SK-MEL-5 (cell line): ENCODE measurements at regions not wholly inside any gene's neighbourhood (a gene's known extent, or its start where the extent isn't known, plus 50 kb on each side); places are given as distances from the start of the nearest gene placed in this dataset.
A peak's percentile ranks its signal among the peaks of the same experiment; 100 is the strongest.

Experiments used
- DNase-seq: peaks from one replicate; pipeline ENCODE4 v3.0.0-alpha.2; 2016; ENCODE audit warnings: low read depth, low spot score
- in situ Hi-C: cut with HindIII; loops from 2 replicates; pipeline ENCODE4 v1.10.0; 2016; ENCODE audit warnings: low sequenced_read_pairs, high pct_unique_total_duplicates, low pct_unique_long_range_greater_than_20kb

GRCh38 chr16:73725156-73725555 is 571.5 kb upstream of the PSMD7 start:
- in situ Hi-C loops: no loop called here
- no peak for DNase-seq

DNA sequence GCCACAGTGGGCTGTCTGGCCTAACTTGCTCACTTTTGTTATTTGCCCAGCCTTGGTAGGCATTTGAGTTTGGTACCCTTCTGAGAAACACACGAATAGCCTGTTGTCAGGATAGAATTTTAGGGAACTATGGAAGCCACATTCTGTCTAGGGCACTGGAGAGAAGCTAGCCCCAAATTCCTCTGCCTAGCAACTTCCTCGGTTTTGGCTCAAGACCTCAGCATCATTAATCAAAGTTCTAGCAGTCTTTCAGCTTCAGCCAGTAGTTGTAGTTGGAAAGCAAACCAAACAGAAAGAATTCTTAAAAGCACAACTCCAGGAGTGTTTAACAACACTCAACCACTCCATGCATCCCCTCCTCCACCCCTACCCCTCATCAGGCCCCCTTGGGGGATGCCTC is 572.1 kb upstream of the PSMD7 start:
- DNase-seq: no peak
- in situ Hi-C loops: no loop called here

DNA sequence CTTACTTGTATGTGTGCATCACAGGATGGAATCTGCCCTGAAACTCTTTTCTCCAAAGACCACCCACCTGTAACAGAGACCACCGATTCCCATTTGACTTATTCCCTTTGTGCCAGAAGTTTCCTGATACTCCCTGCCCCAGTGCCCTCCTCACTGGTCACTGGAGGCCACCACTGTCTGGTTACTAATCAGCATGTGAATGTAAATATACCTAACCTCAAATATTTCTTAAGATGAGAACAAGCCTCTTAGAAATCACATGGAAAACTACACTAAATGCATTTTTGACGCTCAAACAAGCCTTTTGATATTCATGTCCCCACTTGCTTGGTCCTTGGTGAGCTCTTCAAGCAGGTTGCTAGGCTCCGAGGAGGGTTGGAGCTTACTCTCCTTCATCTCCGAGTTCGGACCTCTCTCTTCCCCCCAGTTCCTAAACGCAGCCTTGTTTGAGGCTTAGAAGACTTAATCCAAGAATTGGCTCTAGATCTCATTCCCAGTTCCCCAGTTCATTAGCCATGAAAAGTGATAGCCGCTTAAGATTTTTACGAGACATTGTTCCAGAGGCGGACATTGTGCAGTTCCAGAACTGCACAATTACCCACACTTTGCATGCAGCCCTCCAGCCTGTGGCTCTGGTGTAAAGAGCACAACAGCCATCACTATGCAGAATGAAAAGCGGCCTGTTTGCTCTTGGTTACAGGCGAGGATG is 579.2 kb upstream of the PSMD7 start:
- DNase-seq: no peak
- in situ Hi-C loops: no loop called here

GRCh38 chr16:73714976-73715375 is 581.6 kb upstream of the PSMD7 start:
- DNase-seq: no peak

GRCh38 chr16:73713778-73714495 is 582.7 kb upstream of the PSMD7 start:
- in situ Hi-C loops: no loop called here
- peak; percentile 71 for DNase-seq

More at GRCh38 chr16:73714976-73715375, 581.6 kb upstream of the PSMD7 start:
- in situ Hi-C loops: no loop called here

GRCh38 chr16:73713251-73713650 is 583.4 kb upstream of the PSMD7 start:
- in situ Hi-C loops: no loop called here
- no peak for DNase-seq

DNA sequence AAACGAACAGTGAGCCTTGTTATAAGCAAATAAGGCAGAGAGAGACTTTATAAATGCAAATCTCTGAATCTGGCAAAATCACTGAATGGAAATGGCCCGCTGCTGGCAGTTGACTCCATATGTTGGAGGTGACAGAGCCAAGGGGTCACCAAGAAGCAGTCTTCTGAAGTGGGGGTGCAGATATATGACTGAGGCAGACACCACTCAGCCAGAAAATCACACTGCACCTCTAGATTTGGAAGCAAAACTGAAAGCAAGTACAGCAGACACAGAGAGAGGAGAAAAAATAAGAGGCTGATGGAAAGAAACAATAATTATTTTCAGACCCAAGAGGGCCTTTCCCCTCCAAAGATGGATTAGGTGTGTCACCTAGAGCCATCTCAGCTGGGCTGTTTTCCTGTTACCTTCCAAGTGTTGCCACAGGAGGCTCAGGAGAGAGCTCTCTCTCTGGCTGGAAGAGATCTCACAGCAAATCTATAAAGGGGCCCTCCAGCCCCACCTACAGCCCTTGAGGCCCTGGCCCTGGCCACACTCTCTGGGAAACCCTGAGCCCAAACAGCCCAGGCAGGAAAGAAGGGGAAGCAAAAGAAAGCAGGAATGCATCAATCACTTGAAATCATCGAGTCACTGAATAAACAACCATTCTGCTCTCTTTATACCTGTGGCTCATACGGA is 585.1 kb upstream of the PSMD7 start:
- in situ Hi-C loops: no loop called here
- DNase-seq: no peak

- no peak for DNase-seq
- in situ Hi-C loops: no loop called here
Observed at GRCh38 chr16:73710526-73710925, 586.1 kb upstream of the PSMD7 start.

- in situ Hi-C loops: no loop called here
- no peak for DNase-seq
Observed at GRCh38 chr16:73707863-73708262, 588.8 kb upstream of the PSMD7 start.

DNA sequence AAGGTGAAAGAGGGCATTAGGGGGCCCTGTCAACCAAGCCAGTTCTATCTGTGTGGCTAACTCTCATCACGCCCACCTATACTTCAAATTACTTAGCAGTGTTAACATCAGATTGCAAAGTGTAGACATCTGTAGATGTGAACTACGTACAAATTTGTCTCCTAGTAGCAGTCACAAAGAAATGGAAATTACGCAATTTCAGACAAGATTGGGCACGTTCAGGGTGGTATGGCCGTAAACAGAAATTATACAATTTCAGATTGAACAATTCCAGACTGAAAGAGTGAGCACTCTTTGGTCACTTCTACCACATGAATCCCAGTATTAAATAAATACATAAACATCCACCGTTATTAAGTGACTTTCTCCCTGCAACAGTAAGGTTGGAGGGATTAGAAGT is 592.7 kb upstream of the PSMD7 start:
- no peak for DNase-seq
- in situ Hi-C loops: no loop called here

DNA sequence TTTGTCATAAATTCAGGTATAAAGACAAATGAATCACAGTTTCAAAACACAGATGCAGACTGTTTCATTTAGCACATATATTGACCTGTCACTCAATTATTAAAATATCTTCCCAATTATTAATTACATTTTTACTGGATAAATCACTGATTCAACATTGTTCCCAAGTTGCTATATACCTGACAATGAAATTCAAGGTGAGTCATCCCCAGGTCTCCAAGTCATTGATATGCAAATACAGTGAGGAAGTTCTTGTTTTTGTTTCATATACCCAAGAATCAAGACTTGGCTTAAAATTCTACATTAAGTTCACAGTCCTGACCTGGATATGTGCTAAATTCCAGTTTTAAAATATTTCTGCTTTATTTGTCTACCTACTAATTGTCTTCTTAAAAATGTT is 599.3 kb upstream of the PSMD7 start:
- DNase-seq: no peak
- in situ Hi-C loops: no loop called here

DNA sequence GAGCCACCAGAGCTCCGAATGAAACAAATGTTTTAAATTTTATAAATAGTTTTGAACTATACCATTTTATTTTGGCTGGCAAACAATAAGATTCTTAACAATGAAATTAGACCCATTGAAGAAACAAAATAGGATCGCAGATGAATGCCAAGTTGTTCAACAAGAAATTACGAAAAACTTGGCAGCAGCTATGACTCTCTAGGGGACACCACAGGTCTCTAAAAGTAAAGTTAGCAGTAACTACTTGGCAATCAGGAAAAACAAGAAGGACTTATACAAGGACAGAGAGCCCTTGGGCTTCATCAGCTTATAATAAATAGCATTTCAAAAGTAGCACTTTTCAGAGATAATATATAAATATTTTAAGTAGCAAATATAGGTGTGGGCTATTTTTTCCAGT is 603.8 kb upstream of the PSMD7 start:
- in situ Hi-C loops: no loop called here
- DNase-seq: no peak

- in situ Hi-C loops: no loop called here
- DNase-seq: no peak
Observed at GRCh38 chr16:73683804-73684203, 612.8 kb upstream of the PSMD7 start.

DNA sequence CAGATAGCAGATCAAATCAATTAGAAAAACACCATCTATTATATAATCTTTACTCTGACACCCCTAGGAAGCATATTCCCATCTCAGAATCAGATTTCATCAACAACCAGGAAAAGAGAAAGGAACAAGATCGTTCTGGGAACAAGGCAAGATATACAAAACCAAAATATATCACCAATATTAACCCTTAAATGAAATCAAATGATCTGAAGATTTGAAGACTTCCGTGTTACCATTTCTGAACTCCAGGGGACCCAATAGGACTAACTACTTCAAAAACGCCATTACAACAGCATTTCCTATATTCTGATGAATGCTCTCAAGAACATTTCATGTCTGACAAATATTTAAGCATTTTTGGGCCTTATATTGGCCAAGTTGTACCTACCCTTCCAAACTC is 624.2 kb upstream of the ZFHX3 start:
- no peak for DNase-seq
- in situ Hi-C loops: no loop called here

DNA sequence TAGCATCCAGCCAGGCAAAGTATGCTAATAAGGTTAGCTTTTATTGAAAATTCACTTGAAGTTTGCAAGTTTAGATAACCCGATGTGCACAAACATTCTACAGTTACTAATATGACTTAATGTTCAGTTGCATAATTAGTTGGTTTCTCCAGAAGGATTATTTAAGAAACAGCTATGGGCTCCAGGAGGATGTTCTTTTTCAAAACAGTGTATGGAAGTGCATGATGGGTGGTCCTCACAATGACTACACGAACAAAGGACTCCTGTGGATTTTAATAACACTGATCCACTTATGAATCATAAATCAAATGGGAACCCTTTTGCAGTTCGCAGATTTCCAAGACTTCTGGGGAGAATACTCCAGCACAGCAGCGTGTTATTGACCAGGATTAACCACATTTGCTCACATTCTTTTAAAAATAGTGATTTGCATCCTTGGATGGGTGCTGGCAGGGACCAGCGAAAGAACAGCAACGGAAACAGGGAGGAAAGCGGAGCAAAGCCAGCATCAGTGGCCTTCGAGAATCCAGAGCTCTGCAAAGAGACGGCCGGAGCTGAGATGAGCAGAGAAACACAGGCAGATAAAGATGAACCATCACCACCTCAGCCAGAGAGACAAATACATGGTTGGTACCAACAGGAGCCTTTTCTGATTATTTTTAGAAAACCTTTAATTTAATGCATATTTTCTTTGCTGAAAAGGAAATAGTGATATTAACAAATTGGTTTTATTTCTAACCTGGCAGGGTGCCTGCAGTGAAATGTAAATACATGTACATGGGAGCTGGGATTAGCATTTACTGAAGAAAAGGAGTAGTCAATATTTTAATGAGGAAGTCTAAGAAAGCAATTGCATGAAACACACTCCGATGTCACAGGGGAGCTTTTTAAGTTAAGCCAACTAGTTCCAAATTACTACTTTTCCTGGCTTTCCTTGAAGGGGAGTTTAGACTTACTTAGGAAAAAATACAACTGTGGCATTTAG is 623.2 kb upstream of the ZFHX3 start:
- in situ Hi-C loops: no loop called here
- DNase-seq: no peak

DNA sequence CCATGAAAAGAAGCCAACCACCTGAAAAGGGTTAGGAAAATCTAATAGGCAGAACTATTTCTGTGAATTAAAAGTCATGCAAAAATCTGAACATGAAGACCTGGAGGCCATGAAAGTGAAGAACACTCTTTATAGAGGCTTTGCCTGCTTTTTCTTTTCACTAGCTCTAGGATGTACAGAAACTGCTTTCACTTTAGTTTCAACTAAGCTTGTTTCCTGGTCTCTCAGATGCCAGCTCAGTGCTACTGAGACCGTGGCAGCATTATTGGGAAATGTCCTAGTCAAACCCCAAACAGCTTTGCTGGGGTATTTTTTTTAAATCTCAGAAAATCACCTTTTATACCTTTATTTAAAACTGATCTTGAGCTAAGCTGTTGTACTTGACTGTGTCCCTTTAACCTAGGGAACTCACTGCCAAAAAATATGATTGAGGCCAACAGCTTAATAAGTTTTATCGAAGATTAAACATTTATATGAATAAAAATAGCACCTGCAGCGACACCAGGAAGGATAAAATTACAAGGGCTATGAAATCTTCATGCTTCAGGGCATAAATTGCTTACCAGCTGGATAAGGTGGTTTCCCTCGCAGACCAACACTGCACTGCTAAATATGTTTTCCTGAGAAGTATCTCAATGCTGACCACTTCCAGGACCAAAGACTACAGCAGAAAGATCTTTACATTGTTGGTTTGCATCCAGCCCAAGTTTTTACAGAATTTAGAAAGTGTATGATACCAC is 621.8 kb upstream of the ZFHX3 start:
- in situ Hi-C loops: no loop called here
- no peak for DNase-seq

DNA sequence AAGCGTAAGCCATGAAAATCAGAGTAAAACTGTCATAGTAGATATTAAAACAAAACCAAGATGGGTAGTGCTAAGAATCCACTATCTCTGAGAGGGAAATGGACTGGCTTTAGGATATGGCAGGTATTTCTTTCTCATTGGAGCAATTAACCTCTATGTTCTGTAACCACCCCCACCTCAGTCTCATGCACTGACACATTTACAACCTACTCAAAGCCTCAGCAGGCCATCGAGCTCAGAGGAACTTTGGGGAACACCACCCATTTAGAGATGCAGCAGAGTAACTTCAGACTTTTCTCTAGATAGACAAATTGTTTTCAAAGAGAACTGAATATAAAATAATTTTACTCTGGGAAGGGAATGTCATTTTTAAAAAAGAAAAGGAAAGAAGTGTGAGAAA is 615.8 kb upstream of the ZFHX3 start:
- in situ Hi-C loops: no loop called here
- DNase-seq: no peak
